Activated T-helper 1 cell treated with anti-CD3 and anti-CD28 coated beads, Interleukin-2, amount 50 U/mL, for 16 hours (primary cell): ENCODE measurements at regions not wholly inside any gene's neighbourhood (a gene's known extent, or its start where the extent isn't known, plus 50 kb on each side); places are given as distances from the start of the nearest gene placed in this dataset.

ENCODE experiments used
- DNase-seq, 2 donors: peaks; one replicate each; pipeline ENCODE4 v3.0.0-alpha.2; 2020; ENCODE audit warnings: low read depth in 1 of 2, low spot score in 1 of 2

DNA sequence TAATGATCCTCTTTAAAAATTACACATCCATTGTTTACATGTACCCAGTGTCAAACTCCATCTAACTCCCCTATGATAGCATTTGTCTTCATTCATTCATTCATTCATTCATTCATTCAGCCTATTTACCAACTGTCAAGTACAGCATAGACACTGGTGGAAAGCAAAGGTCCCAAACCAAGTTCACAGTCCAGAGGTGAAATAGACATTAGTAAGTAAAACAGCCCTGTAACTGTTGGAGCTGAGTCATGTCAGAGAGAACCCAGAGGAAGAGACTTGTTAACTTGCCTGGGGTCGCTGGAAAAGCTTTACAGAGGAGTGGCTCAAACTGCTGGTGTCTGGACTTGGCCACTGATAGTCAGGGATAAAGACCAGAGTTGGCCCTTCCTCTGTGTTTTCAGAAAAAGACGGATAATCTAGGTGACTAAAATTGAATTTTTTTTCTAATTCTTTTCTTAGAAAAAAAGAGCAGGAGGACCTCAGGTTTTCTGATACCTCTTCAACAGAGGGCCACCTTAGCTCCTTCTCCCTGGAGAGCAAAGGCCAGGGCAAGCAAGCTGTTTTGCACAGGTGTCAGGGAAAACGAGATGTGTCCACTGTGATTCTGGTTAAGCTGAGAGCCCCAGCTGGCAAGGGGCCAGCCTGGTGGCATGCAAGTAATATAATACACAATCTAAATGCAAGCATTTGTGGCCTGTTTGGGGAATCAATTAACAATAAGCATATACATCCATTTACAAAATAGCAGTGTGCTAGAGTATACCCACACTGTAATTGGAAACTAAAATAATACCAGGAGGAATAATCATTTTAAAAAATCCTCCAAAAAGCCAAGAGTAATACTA lies 96.7 kb upstream of the SLC14A2 start:
- no peak for DNase-seq

DNA sequence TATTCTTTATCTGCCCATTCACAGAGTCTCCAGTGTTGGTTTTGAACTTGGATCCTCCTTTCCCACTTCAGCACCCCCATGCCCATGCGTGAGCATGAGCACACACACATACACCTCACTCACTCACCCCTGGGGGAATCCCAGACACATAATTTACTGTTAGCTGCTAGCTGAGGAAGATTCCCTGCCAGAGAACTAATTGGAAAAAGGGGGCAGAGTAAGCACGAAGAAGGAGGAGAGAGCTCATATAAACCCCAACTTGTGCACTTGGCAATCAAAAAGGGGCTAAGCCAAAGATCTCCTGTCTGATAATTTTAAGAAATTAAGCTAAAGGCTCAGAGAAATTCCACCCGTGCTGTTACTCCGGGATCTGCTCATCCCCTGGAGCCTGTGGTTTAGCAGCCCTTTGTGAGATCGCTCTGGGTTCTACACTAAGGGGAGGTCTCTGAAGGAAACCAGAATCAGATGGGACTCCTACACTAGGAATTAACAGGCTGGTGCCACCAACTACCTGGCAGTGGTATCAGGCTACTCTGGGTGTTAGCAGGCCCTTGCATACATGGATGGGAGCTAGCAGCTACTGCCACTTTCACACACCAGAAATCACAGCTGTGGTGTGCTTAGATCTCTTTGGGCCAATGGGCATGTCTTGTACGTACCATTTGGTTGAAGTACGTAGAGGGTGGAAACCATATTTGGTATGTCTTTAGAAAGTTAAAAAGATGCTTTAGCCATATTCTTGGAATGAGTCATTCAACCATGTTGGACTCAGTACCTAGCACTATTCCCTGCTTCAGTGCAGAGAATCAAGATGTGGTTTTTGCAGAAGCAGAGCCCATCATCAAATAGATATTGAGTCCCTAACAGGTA lies 95.6 kb upstream of the SLC14A2 start:
- DNase-seq, result no peak

DNA sequence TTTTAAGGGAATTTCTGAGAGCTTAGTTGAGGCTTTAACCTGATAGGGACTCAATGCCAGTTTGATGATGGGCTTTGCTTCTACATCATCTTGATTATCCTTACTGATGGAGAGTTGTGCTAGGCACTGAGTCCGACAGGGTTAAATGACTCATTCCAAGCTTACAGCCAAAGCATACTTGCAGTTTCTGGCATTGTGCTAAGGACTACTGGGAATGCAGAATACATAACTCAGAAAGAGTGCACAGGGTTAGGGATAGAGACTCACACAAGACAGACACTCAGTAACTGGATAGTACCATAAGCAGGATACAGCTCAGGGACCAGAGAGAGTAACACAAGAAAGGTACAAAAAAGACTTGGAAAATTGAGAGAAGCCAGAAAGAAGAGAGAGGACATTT lies 94.1 kb upstream of the SLC14A2 start:
- DNase-seq, result no peak

DNA sequence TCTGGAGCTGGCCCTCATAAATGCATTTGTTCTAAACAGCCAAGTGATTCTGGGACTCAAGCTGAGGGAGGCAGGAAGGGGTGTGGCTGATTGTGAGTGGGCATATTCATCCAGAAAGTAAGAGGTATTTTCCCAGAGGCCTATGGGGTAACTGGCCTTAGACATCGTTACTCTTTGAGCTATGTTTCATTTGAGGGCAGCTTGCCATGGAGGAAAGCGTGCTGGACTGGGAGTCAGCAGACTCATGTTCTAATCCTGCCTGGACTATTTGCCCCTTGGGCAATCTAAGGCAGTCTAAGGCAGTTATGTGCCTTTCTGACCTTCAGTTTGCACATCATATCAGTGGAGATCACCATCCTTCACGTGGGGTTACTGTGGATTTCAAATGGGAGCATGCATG lies 93.5 kb upstream of the SLC14A2 start:
- no peak for DNase-seq

DNA sequence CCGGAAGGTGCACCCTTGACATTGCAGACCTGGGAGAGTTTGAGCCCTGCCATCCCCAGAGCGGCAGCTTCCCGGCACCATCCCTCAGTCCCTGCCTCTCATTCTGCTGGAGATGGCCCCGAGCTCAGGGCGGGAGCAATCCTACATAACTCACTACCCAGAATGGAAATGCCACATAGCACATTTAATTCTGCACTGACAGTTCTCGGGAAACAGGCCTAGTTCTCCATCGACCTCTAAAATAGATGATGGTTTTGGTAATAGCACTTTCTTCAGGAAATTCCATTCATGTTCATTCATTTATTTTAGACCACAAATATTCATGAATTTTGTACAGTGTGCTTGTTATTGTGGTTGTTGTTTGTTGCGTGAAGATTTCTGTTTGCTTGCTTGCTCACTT lies 92.9 kb upstream of the SLC14A2 start:
- no peak for DNase-seq

DNA sequence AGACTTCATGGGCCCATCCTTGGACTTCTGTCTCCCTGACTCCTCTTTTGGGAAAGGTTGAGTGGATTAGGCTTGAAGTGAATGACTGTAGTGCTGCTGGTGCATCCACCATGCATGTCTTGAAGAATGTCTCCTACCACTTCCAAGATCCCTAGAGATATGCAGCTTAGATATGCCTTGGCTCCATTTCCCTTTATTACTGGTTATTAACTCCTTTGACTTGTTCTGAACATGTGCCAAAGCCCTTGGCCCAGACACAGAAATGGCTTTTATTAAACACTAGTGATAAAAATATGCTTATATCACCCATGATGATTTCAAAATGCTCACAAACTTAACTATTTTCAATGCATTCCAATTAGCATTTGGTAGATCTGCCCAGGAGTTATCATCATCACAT lies 90.0 kb upstream of the SLC14A2 start:
- DNase-seq, result no peak

DNA sequence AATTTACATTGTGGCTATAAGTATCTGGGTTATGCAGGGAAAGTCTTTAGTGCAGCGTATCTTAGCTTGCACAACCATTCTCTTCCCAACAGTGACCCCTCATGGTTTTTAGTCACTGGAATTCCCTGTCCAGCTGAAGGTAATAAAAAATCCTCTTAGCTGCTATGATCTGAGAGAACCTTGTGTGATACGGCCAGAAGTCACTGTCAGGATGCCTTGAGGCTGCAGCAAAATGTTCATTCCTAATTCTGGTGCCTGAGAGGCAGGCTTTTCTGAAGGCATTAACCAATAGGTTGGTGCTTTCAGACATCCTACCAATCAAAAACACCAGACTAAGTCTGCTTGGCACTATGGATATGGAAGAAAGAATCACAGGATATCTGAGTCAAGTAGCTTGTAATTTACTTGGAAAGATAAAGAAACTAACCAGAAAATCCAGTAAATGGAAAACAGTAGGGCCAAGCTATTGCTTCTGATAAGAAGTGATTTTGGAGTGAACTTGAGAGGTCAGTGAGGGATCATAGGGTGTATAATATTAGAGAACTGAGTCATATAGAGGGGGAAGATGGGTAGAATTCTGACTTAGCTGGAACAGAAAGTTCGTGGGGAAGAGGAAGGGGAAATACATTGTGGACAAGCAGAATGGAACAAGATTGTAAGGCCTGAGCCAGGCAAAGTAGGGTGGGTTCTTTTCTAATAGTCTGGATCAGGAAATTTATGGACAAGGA lies 89.0 kb upstream of the SLC14A2 start:
- no peak for DNase-seq

DNA sequence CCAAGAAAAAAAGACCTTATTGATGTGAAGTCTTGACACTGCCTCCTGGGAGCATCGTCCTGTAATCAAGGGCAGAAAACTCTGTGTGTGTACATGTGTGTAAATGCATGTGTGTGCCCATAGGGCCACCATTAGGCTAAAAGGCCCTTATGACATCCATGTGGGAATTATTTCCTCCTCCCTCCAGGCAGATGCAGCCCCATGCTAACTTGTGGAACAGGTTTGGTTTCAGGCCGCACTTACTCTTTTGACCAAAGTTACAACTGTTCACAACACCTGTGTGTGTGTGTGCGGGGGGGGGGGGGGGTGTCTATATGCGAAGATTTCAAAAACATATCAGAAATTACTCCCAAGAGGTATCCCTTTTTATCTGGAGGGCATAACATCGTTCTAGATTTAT lies 87.4 kb upstream of the SLC14A2 start:
- DNase-seq, result no peak

DNA sequence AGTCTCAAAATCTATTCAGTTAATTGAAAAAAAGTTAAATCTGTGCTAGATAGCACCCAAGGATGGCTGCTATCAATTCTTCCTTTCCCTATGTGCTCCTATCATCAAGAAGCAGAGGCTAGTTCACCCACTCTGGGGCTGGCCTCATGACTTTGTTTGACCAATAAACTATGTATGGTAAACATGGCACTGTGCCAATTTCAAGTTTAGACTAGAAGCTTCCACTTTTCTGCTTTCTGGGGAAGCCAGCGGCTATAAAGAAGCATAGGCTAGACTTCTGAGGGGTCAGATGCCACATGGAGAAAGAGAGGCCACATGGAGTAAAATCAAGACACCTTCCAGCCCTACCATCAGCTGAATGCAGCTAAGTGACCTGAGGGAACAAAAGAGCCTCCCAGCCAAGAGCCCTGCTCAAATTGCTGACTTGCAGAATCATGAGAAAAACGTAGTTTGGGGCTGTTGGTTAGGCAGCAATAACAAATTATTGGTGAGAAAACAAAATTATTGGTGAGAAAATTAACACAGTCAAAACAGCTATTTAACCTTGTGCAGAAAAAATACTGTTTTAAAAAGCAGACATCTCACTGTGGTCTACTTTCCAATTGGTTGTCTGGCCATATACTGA lies 86.5 kb upstream of the SLC14A2 start:
- DNase-seq, result no peak

DNA sequence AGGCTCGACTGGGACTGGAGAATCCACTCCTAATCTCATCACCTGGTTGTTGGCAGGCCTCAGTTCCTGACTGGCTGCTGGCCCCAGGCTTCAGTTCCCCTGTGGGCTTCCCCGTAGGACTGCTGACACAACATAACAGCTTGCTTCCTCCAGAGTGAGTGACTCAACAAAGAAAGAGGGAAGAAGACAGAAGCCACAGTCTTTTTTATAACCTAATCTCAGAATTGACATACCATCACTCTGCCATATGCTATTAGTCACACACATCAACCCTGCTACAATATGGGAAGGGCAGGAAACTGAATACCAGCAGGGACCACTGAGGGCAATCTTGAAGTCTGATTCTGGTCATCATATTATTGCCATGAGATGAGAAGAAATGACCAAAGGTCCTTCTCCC lies 76.8 kb upstream of the SLC14A2 start:
- no peak for DNase-seq

DNA sequence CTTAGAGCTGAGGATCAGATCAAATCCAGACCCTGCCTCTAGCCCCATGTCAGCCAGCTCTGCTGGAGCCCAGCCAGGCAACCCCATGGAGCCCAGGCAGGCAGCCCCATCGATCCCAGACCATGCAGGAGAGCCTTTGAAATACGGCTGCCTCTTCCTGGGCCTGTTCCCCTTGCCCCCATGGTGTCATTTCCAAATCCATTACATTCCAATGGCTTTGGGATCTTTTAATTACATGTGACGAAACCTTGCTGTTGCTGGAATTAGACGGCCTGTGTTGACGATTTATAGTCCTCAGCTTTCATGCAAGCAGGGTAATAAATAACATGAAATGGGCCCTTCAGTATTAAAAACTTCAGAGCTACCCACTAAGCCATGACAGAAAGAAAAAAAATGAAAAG lies 75.8 kb upstream of the SLC14A2 start:
- DNase-seq, result no peak

DNA sequence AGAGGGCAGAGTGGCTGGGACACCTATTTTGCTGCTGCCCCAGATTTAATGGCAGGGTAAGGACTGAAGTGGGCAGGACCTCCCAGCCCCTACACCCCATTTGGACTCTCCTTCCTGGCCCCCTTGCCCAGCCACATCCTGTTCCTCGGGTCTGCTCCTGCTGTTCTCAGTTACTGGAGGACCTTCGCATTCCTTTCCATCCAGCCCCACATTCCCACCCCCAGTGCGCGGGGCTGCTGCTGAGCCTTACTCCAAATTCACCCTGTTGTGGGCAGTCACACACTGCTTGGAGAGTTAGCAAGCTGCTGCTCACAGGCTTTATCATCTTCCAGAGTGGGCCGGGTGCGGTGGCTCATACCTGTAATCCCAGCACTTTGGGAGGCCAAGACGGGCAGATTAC lies 75.2 kb upstream of the SLC14A2 start:
- DNase-seq, result no peak

DNA sequence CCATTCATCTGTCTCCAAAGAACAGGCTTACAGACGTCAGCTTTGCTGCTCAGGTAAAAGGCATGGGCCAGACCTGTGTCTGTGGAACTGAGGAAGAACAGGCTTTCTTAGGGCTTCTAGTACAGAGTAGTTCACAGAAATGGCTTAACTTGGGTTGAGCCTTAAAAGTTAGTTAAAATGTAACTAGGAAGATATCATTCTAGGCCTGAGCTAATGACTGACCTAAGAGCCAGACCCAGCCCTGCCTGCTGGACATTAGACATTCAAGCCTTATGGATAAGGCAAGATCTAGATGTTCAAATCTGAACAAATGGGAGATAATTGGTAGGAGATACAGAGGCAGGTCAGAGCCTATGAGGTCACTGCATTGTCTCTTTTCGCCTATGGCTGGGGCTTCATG lies 73.9 kb upstream of the SLC14A2 start:
- DNase-seq, result no peak

DNA sequence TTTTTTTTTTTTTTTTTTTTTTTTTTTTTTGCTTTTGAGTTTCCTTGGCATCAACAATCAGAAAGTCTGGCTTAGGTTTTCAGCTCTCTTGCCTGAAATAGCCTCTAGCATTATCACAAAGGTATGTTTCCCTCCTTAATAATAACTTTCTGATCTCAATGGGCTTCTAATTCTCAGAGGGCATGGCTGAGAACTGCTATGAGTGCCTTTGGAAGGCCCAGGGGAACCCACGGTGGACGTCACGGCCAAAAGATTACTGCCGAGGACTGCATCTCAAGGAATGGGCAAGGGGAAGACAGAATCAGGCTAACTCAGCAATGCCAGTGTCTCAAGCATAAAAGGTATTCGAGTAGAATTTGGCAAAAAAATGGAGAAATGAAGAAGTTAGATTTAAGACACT lies 73.2 kb upstream of the SLC14A2 start:
- DNase-seq, result no peak

DNA sequence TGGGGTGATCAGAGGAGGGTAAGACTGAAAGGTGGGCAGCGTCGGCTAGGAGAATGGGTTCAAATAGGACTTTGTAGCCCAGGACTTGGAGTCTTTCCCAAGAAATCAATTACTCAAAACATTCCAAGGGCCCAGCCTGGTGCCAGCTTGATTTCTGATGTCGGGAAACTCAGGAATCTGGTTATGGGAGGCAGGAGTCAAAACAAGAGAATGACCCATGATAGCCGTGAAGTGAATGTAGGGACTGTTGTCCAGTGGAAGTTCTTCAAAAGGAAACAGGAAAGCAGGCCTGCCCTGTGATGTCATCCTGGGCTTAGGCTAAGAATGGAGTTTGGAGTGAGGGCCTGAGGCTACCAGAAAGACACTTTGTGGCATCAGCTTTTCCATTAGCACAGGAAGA lies 67.4 kb upstream of the SLC14A2 start:
- no peak for DNase-seq

DNA sequence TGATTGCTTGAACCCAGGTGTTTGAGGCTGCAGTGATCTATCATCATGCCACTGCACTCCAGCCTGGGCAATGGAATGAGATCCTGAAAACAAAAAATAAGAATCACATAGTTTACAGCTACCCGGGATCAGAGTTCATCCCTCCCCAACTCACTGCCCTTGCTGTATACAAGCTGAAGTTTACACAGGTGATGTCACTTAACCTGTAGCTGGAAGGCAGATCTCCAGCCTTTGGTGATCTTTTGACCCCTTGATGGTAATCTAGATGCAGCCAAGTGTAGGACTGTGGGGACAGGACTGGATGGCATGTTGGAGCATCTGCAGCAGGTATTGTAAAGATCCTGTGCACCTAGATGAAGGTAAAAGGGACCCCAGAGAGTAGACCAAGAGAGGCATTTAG lies 66.7 kb upstream of the SLC14A2 start:
- no peak for DNase-seq

DNA sequence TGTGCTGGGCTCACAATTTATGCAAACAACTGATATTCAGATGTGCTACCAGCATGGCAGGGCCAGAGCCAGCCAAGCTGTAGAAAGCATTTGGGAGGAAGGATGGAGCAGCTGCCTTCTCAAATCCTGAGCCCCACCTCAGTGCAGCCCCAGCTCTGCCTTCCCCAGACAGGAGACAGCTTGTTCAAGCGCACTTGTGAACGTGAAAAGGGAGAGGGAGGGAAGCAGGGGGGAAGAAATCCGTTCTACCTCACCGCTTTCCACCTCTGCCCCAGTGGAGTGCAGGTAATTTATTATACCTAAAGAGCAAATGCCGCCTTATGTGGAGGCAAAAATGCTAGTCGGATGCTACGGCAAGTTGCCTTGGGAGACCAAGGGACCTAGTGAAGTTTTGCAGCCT lies 66.0 kb upstream of the SLC14A2 start:
- no peak for DNase-seq

DNA sequence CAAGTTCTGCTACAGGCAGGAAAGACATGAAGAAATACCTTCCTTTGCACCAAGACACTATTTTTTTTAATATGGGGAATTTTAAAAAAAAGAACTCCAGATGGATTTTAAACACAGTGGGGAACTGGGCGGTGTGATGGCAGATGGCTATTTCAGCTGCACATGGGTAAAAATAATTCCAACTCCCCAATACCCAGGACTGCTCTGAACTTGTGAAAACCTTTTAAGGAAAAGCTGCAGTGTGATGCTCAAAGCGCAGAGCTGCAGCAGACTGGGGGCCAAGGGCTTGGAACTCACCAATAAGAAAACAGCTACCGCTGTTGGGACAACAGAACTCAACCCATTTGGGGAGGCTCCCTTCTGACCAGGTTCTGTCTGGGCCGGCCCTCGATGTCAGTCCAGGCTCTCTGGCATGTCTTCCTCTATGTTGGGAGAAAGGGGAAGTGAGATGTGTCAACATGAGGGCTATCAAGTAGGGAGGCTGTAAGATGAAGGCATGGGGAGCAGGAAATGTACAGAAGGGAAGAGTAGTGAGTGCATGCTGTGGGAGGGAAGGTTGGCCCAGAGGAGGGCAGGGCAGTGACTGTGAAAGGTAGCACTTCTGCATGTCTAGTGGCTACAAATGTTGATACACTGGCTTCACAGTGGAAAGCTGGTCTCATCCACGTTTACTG lies 64.0 kb upstream of the SLC14A2 start:
- no peak for DNase-seq

DNA sequence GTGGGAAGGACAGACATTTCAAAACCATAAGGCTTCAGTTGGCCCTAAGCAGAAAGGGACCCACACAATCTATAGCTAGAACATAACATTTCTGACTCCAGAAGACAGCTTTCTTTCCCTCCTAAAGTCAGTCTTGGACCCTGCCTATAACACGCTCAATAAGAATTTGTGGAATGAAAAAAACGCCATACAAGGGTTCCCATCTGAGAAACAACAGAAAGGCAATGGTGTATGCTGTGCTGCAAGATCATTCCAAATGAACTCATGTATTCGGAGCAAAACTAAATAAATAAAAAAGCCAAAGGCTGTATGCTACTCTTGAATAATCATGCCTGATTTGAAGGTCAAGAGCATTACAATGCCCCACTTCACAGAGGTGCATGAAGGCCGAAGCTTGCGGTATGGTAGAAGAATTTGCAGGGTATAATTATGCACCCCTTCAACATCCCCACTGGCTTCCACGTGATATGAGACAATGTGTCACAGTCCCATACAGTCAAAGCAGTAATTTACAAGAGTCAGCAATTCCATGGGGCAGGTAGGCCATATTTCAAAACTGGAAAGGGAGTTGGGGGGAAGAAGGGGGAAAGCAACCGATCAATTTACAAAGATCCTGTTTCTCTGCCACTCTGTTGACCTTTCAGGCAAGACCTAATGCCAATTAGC lies 61.4 kb upstream of the SLC14A2 start:
- no peak for DNase-seq

DNA sequence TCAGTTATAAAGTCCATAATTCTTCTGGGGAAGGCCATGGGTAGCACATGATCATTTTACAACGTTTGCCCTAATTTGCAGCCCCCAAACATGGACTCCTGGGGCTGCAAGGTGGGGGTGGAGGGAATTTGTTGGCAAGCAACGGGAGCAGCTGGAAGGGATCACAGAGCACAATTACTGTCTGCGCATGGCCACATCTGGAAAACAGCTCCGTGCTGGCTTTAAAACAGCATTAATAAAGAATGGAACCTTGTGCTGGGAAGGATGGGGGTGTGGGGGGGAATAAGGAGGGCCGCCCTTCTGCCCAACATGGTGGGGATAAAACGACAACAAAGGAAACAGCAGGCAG lies 60.9 kb upstream of the SLC14A2 start:
- no peak for DNase-seq
